GM23338 (cell line): ENCODE measurements at regions not wholly inside any gene's neighbourhood (a gene's known extent, or its start where the extent isn't known, plus 50 kb on each side); places are given as distances from the start of the nearest gene placed in this dataset.

Experiments used
- ATAC-seq: fragments of 200-7000 bp; cut with Tn5 transposase; 3 replicates; pipeline ENCODE4 v1.9.1; 2020
- DNase-seq: peaks from one replicate; pipeline ENCODE4 v3.0.0-alpha.2; 2015; ENCODE audit warnings: low spot score
- H2AFZ ChIP-seq: fragments of 200-600 bp; sonication (generic); 2 replicates; pipeline ENCODE4 v1.8.0; 2016; ENCODE audit warnings: antibody characterized with exemption, mild to moderate bottlenecking, moderate library complexity
- H3F3A ChIP-seq: fragments of 200-600 bp; sonication (generic); replicated peaks from 2 replicates; pipeline ENCODE4 v1.8.0; 2017; ENCODE audit warnings: antibody characterized with exemption, mixed run types, low read depth
- H3K27ac ChIP-seq: fragments of 200-600 bp; sonication (generic); 2 replicates; pipeline ENCODE4 v1.6.1; 2016; ENCODE audit warnings: low read depth
- H3K27me3 ChIP-seq: fragments of 200-600 bp; sonication (generic); 2 replicates; pipeline ENCODE4 v1.8.0; 2016; ENCODE audit warnings: mild to moderate bottlenecking, mixed run types, moderate library complexity; ENCODE audit not compliant: insufficient read depth
- H3K36me3 ChIP-seq: fragments of 200-600 bp; sonication (generic); 2 replicates; pipeline ENCODE4 v1.8.0; 2016; ENCODE audit warnings: mild to moderate bottlenecking; ENCODE audit not compliant: insufficient read depth
- H3K4me1 ChIP-seq: fragments of 200-600 bp; sonication (generic); 2 replicates; pipeline ENCODE4 v1.8.0; 2016; ENCODE audit warnings: mild to moderate bottlenecking, moderate library complexity; ENCODE audit not compliant: insufficient read depth
- H3K4me2 ChIP-seq: fragments of 200-600 bp; sonication (generic); 2 replicates; pipeline ENCODE4 v1.7.1; 2017; ENCODE audit warnings: mixed run types
- H3K4me3 ChIP-seq: fragments of 200-600 bp; sonication (generic); 2 replicates; pipeline ENCODE4 v1.6.1; 2016; ENCODE audit warnings: mixed run types
- H3K79me2 ChIP-seq: fragments of 200-600 bp; sonication (generic); replicated peaks from 2 replicates; pipeline ENCODE4 v1.8.0; 2017; ENCODE audit warnings: mild to moderate bottlenecking; ENCODE audit not compliant: insufficient read depth
- H3K9me2 ChIP-seq: fragments of 200-600 bp; sonication (generic); 2 replicates; pipeline ENCODE4 v1.8.0; 2017; ENCODE audit not compliant: insufficient read depth
- H4K20me1 ChIP-seq: fragments of 200-600 bp; sonication (generic); replicated peaks from 2 replicates; pipeline ENCODE4 v1.8.0; 2017; ENCODE audit warnings: mild to moderate bottlenecking; ENCODE audit not compliant: insufficient read depth
- H3K27ac Mint-ChIP-seq: 2 replicates; pipeline ENCODE4 v1.8.0; 2020; ENCODE audit warnings: inconsistent platforms, mild to moderate bottlenecking, moderate library complexity, mixed read lengths
- H3K27me3 Mint-ChIP-seq: 3 replicates; pipeline ENCODE4 v1.8.0; 2022; ENCODE audit warnings: low read depth, mild to moderate bottlenecking, moderate library complexity, mixed read lengths, inconsistent platforms; ENCODE audit not compliant: insufficient read depth, poor library complexity
- H3K36me3 Mint-ChIP-seq: 3 replicates; pipeline ENCODE4 v1.8.0; 2021; ENCODE audit warnings: low read depth, mild to moderate bottlenecking, inconsistent platforms, moderate library complexity, mixed read lengths
- H3K4me1 Mint-ChIP-seq: 3 replicates; pipeline ENCODE4 v1.8.0; 2020; ENCODE audit warnings: mild to moderate bottlenecking, inconsistent platforms, mixed read lengths
- H3K4me3 Mint-ChIP-seq: 3 replicates; pipeline ENCODE4 v1.8.0; 2021; ENCODE audit warnings: moderate library complexity, mild to moderate bottlenecking, inconsistent platforms, mixed read lengths
- H3K9me3 Mint-ChIP-seq: 3 replicates; pipeline ENCODE4 v1.8.0; 2020; ENCODE audit warnings: moderate library complexity, mild to moderate bottlenecking, inconsistent platforms, mixed read lengths
- NANOG ChIP-seq: IDR thresholded peaks from 2 replicates; pipeline ENCODE4 v1.6.1; 2016; ENCODE audit warnings: antibody characterized with exemption, borderline replicate concordance
- POLR2AphosphoS5 ChIP-seq: IDR thresholded peaks from 2 replicates; pipeline ENCODE4 v1.6.1; 2016; ENCODE audit warnings: antibody characterized with exemption, low read depth
- STAT1 ChIP-seq: IDR thresholded peaks from one replicate; pipeline ENCODE4 v1.6.1; 2016; ENCODE audit warnings: antibody characterized with exemption; ENCODE audit not compliant: unreplicated experiment
- ZNF114 ChIP-seq: fragments of 250-450 bp; sonication (Bioruptor Pico); IDR thresholded peaks from 2 replicates; pipeline ENCODE4 v1.5.0; 2020; ENCODE audit warnings: mild to moderate bottlenecking, moderate library complexity
- ZNF331 ChIP-seq: fragments of 250-450 bp; sonication (Bioruptor Pico); IDR thresholded peaks from 2 replicates; pipeline ENCODE4 v1.5.0; 2020; ENCODE audit warnings: low read depth, mild to moderate bottlenecking, moderate library complexity
- ZNF462 ChIP-seq: fragments of 250-450 bp; sonication (Bioruptor Pico); IDR thresholded peaks from 2 replicates; pipeline ENCODE4 v1.5.0; 2020; ENCODE audit warnings: mild to moderate bottlenecking, moderate library complexity
- TF ChIP-seq, protein P1 (sequence below): IDR thresholded peaks from one replicate; pipeline ENCODE4 v1.6.1; 2018; ENCODE audit warnings: antibody characterized with exemption; ENCODE audit not compliant: unreplicated experiment

DNA sequence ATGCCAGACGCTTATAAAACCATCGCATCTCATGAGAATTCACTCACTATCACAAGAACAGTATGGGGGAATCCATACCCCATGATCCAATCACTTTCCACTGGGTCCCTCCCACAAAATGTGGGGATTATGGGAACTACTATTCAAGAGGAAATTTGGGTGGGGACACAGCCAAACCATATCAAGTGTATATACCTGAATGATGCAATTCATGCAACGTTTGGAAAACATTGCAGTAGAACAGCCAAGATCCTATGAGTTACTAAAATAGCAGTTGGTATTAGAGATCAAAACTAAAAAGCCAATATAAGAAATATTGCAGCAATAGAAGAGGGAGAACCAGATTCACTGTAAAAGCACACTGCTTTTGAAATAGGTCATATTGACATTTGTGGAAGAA is 1543.9 kb upstream of the B3GALT2 start (continued):
- TF ChIP-seq, protein P1, sequence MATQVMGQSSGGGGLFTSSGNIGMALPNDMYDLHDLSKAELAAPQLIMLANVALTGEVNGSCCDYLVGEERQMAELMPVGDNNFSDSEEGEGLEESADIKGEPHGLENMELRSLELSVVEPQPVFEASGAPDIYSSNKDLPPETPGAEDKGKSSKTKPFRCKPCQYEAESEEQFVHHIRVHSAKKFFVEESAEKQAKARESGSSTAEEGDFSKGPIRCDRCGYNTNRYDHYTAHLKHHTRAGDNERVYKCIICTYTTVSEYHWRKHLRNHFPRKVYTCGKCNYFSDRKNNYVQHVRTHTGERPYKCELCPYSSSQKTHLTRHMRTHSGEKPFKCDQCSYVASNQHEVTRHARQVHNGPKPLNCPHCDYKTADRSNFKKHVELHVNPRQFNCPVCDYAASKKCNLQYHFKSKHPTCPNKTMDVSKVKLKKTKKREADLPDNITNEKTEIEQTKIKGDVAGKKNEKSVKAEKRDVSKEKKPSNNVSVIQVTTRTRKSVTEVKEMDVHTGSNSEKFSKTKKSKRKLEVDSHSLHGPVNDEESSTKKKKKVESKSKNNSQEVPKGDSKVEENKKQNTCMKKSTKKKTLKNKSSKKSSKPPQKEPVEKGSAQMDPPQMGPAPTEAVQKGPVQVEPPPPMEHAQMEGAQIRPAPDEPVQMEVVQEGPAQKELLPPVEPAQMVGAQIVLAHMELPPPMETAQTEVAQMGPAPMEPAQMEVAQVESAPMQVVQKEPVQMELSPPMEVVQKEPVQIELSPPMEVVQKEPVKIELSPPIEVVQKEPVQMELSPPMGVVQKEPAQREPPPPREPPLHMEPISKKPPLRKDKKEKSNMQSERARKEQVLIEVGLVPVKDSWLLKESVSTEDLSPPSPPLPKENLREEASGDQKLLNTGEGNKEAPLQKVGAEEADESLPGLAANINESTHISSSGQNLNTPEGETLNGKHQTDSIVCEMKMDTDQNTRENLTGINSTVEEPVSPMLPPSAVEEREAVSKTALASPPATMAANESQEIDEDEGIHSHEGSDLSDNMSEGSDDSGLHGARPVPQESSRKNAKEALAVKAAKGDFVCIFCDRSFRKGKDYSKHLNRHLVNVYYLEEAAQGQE: no peak

- Mint-ChIP-seq H3K9me3 (no peaks in the 10 kb centered on the region), H3K4me1 (no peaks in the 10 kb centered on the region), H3K27ac (no peak overlapping the region), H3K4me3 (no peak overlapping the region), H3K36me3 (no peaks in the 10 kb centered on the region), H3K27me3 (no peaks in the 10 kb centered on the region)
- DNase-seq: no peak
- ATAC-seq: no peak
- no peak overlapping the region for H3K4me3 ChIP-seq
- H4K20me1 ChIP-seq: no peaks in the 10 kb centered on the region
- H3K27ac ChIP-seq: no peak overlapping the region
- H3K9me2 ChIP-seq: no peaks in the 10 kb centered on the region
- no peaks in the 10 kb centered on the region for H3K79me2 ChIP-seq
- TF ChIP-seq ZNF331 (CRISPR knock-in tag) (no peak), STAT1 (no peak), ZNF462 (CRISPR knock-in tag) (no peak), ZNF114 (CRISPR knock-in tag) (no peak), POLR2AphosphoS5 (no peak), NANOG (no peak)
- TF ChIP-seq, protein P1: no peak
- H2AFZ ChIP-seq: no peak overlapping the region
- no peaks in the 10 kb centered on the region for H3F3A ChIP-seq
- no peaks in the 10 kb centered on the region for H3K4me1 ChIP-seq
- H3K36me3 ChIP-seq: no peaks in the 10 kb centered on the region
- no peaks in the 10 kb centered on the region for H3K27me3 ChIP-seq
- no peak overlapping the region for H3K4me2 ChIP-seq
These were observed 1536.7 kb upstream of the B3GALT2 start for GRCh38 chr1:194723067-194723466.
